ENCODE measurements at regions not wholly inside any gene's neighbourhood (a gene's known extent, or its start where the extent isn't known, plus 50 kb on each side); places are given as distances from the start of the nearest gene placed in this dataset.

DNA sequence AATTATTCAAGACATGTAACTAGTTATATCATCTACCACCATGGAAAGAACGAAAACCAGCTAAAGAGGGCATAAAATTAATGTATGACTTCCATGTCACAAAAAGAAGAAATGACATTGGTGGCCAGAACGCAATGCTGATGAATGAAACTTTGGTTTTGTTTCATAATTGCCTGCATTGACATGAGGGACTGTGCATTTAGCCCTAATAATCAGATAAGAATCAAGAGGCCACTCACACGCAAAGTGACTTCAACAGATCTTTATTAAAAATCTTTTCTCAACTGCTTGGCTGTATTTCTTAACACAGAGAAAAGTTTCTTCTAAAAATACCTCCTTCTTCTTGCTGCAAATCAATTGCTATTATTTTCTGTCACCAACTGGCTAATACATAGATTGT, 184.7 kb upstream of the RUNX1 start:
- H3K4me3 ChIP-seq (replicated peaks; ENCODE audit: low read depth, low read length): no peak overlapping the region
- TF ChIP-seq, protein P1, sequence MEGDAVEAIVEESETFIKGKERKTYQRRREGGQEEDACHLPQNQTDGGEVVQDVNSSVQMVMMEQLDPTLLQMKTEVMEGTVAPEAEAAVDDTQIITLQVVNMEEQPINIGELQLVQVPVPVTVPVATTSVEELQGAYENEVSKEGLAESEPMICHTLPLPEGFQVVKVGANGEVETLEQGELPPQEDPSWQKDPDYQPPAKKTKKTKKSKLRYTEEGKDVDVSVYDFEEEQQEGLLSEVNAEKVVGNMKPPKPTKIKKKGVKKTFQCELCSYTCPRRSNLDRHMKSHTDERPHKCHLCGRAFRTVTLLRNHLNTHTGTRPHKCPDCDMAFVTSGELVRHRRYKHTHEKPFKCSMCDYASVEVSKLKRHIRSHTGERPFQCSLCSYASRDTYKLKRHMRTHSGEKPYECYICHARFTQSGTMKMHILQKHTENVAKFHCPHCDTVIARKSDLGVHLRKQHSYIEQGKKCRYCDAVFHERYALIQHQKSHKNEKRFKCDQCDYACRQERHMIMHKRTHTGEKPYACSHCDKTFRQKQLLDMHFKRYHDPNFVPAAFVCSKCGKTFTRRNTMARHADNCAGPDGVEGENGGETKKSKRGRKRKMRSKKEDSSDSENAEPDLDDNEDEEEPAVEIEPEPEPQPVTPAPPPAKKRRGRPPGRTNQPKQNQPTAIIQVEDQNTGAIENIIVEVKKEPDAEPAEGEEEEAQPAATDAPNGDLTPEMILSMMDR (IDR thresholded peaks at IDR 0.05; ENCODE audit: low read depth, low read length, missing control alignments): no peak
- no peak for DNase-seq (ENCODE audit: extremely low read depth, low read depth)

DNA sequence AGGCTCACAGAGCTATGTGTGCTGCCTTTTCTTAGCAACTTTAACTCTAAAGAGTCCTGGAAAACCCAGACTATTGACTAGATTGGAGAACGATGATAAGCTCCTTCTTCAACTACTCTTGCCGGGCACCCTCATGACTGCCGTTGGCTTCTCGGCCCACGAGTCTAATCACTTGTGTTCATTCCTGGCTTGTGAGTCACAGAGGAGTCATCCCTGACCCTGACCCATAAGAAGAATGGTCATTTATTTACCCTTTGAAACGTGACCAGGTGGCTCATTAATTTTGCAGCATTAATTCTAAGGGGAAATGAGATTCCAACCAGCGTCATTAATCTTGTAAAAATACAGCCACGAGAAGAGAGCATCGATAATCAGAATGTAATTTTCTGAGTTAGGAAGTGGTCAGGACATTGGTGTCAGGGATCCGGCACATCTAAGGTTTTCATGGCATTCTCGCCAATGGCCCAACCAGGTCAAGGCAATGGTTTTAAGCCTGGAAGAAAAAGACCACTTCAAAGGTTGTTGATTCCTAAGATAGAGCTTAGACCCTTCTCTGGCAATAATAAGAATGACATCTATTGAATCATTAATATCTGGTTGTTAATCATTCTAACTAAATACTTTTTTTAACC, 183.6 kb upstream of the RUNX1 start:
- TF ChIP-seq, protein P1 (IDR thresholded peaks at IDR 0.05; ENCODE audit: low read depth, low read length, missing control alignments): no peak
- H3K4me3 ChIP-seq (replicated peaks; ENCODE audit: low read depth, low read length): no peak overlapping the region
- DNase-seq (ENCODE audit: extremely low read depth, low read depth): no peak

DNA sequence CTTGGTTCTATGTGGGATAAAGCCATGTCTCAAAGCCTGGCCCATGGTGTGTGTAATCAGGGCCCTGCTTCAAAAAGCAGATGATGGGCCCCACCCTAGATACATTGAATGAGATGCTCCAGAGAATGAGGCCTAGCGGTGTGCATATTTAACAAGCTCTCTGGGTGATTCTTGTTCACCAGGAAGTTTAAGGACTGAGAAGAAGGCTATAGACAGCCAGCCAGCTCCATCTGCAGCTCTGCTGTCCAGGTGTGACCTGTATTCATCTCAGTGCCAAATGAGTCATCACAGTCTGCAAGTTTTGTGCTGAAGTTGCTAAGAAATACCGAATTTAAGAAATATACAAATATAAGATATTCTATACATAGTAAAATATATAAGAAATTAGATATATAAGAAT, 182.0 kb upstream of the RUNX1 start:
- TF ChIP-seq, protein P1 (IDR thresholded peaks at IDR 0.05; ENCODE audit: low read depth, low read length, missing control alignments): no peak

DNA sequence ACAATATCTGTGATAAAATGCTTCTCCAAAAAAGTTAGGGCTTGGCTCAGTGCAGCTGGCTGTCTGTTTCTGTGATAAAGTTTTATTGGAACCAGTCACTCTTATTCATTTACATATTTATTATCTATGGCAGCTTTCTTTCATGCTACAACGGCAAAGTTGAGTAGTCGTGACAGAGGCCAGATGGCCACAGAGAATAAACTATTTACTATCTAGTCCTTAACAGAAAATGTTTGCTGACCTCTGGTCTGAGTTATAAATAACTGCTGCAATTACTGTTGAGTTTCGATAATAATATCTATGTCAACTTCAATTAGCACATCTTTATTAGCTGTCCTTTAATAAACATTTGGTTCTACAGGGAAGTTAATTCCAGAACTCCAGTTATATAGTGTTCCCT, 180.2 kb upstream of the RUNX1 start:
- H3K4me3 ChIP-seq (replicated peaks; ENCODE audit: low read depth, low read length): no peak overlapping the region
- TF ChIP-seq, protein P1 (IDR thresholded peaks at IDR 0.05; ENCODE audit: low read depth, low read length, missing control alignments): no peak
- DNase-seq (ENCODE audit: extremely low read depth, low read depth): no peak

More for the DNA sequence above, 182.0 kb upstream of the RUNX1 start:
- DNase-seq (ENCODE audit: extremely low read depth, low read depth): no peak
- no peak overlapping the region for H3K4me3 ChIP-seq (replicated peaks; ENCODE audit: low read depth, low read length)

DNA sequence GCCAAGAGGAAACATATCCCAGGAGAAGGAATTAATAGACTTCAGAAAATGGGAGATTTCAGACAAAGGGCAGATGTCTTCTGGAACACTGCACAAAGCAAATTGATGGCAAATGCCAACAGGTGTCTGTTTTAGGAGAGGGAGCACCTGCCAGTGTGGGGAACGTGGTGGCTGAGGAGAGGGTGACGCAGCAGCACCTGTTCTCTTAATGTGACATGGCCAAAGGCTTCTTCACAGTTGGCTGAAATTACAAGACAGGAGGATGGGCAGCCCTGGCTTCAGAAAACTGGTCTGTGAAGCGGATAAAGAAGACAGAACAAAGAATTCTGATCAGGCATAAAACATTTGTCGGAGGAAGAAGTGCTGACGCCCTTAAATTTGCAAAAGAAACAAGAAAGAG, 178.7 kb upstream of the RUNX1 start:
- H3K4me3 ChIP-seq (replicated peaks; ENCODE audit: low read depth, low read length): no peak overlapping the region
- DNase-seq (ENCODE audit: extremely low read depth, low read depth): no peak
- TF ChIP-seq, protein P1 (IDR thresholded peaks at IDR 0.05; ENCODE audit: low read depth, low read length, missing control alignments): no peak

DNA sequence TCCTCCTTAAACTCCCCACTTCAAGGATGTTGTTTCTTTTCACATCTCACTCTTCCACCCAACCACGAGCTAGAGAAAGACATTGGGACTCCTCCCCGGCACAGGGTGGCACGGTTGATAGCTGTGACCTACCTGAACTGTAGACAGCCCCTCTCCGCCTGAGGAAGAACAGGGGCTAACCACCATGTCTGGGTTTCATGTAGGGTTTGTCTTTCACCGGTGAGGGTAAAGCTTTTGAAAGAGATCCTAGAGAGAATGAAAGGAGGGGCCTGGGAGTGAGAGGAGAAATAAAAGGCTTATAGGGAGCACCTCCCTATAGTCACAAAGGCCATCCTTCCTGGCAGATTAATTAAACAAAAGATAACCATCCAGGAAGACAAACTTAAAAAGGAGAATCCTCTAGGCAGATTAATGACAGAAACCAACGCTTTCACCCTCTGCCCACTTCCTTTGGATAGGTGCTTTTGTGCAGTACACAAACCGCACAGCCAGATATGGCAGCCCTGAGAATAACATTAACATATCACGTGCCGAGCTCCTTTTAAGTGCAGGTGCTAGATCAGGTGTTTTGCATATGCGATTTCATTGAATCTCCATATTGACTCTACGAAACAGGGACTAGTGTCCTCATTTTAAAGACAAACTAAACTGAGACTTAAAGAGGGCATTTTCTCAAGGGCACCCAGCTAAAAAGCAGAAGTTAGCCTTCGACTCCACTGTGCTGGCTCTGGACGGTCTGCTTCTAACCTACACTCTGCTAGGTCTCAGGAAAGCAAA, 178.1 kb upstream of the RUNX1 start:
- no peak for DNase-seq (ENCODE audit: extremely low read depth, low read depth)

More for the DNA sequence above, 178.1 kb upstream of the RUNX1 start:
- TF ChIP-seq, protein P1 (IDR thresholded peaks at IDR 0.05; ENCODE audit: low read depth, low read length, missing control alignments): no peak
- no peak overlapping the region for H3K4me3 ChIP-seq (replicated peaks; ENCODE audit: low read depth, low read length)

All from HFF-Myc (cell line).